Endothelial cell of umbilical vein (primary cell): ENCODE measurements at regions not wholly inside any gene's neighbourhood (a gene's known extent, or its start where the extent isn't known, plus 50 kb on each side); places are given as distances from the start of the nearest gene placed in this dataset.

Experiments
- BruUV-seq: library from RNA; stranded (reverse); fragments of 400-500 nt; replicated peaks from 2 replicates; lab custom pipeline; 2021; lab: Mats Ljungman, UMichigan
- CTCF ChIA-PET: fragments of 300-600, 350-600 bp; sonication (Branson Sonifier 250); formaldehyde crosslinking; loops from one replicate; lab custom pipeline; 2021; ENCODE audit warnings: antibody characterized with exemption, inconsistent platforms; lab: Charles Lee
- POLR2A ChIA-PET: fragments of 300-600, 350-600 bp; sonication (Branson Sonifier 250); formaldehyde crosslinking; loops from one replicate; lab custom pipeline; 2021; ENCODE audit warnings: antibody characterized with exemption, inconsistent platforms; lab: Charles Lee
- DNase-seq: peaks from one replicate; pipeline ENCODE4 v3.0.0-alpha.2; 2011; ENCODE audit warnings: low read depth, low spot score
- FAIRE-seq: peaks from 2 replicates; lab custom pipeline; 2011; peaks lifted over from hg19 to GRCh38; lab: Jason Lieb, UNC
- H2AFZ ChIP-seq: 2 replicates; pipeline ENCODE4 v1.6.0; 2012; ENCODE audit warnings: low read depth, low read length, control low read depth, inconsistent platforms
- H3K27ac ChIP-seq: 2 replicates; pipeline ENCODE4 v1.5.1; 2011; ENCODE audit warnings: low read depth, mild to moderate bottlenecking, control low read depth, low read length, moderate library complexity; ENCODE audit not compliant: insufficient read depth
- H3K27me3 ChIP-seq, 2 experiments: 2 replicates each; pipeline versions ENCODE4 v1.6.0 to v1.6.1; 2011; ENCODE audit warnings: low read length in 2 of 2, mixed read lengths in 1 of 2; ENCODE audit not compliant: control insufficient read depth in 2 of 2, insufficient read depth in 2 of 2
- H3K36me3 ChIP-seq, 2 experiments: 2 replicates in 1 of 2; 3 replicates in 1 of 2; pipeline ENCODE4 v1.5.1; 2011; ENCODE audit warnings: low read length in 2 of 2, mild to moderate bottlenecking in 1 of 2, moderate library complexity in 1 of 2; ENCODE audit not compliant: control insufficient read depth in 2 of 2, insufficient read depth in 2 of 2; ENCODE audit errors: extremely low read depth in 1 of 2
- H3K4me1 ChIP-seq: 3 replicates; pipeline ENCODE4 v1.5.1; 2011; ENCODE audit warnings: mild to moderate bottlenecking, low read length; ENCODE audit not compliant: control insufficient read depth, insufficient read depth; ENCODE audit errors: extremely low read depth
- H3K4me2 ChIP-seq: 2 replicates; pipeline ENCODE4 v1.6.1; 2011; ENCODE audit warnings: low read length, control low read depth, mixed read lengths; ENCODE audit not compliant: insufficient read depth
- H3K4me3 ChIP-seq, 3 experiments: fragments of 200-600 bp in 1 of 3; sonication (generic), shearing (Covaris generic) in 1 of 3; replicated peaks in 1 of 3; 2 replicates each; pipeline ENCODE4 v1.5.1; 2011 to 2016; ENCODE audit warnings: control low read depth in 3 of 3, low read length in 3 of 3, mild to moderate bottlenecking in 2 of 3, inconsistent platforms in 1 of 3, low read depth in 1 of 3, moderate library complexity in 1 of 3; ENCODE audit not compliant: insufficient read depth in 1 of 3
- H3K79me2 ChIP-seq: 2 replicates; pipeline ENCODE4 v1.6.0; 2012; ENCODE audit warnings: low read length, inconsistent platforms; ENCODE audit not compliant: control insufficient read depth, insufficient read depth
- H3K9ac ChIP-seq: replicated peaks from 2 replicates; pipeline ENCODE3; 2011; ENCODE audit warnings: low read length, control low read depth; ENCODE audit not compliant: insufficient read depth; ENCODE audit errors: extremely low read depth
- H3K9me1 ChIP-seq: replicated peaks from 3 replicates; pipeline ENCODE4 v1.6.0; 2011; ENCODE audit warnings: mild to moderate bottlenecking, low read length; ENCODE audit not compliant: control insufficient read depth, insufficient read depth; ENCODE audit errors: extremely low read depth
- H3K9me3 ChIP-seq: replicated peaks from 2 replicates; pipeline ENCODE4 v1.5.1; 2012; ENCODE audit warnings: low read length, inconsistent platforms; ENCODE audit not compliant: control insufficient read depth, insufficient read depth
- H4K20me1 ChIP-seq: replicated peaks from 2 replicates; pipeline ENCODE3; 2011; ENCODE audit warnings: mild to moderate bottlenecking, low read length; ENCODE audit not compliant: control insufficient read depth, insufficient read depth; ENCODE audit errors: extremely low read depth
- CTCF ChIP-seq, 2 donors: IDR thresholded peaks; 1 replicate in 1 of 2; 2 replicates in 1 of 2; pipeline ENCODE4 v1.5.1; 2011; ENCODE audit warnings: low read length in 2 of 2, mild to moderate bottlenecking in 2 of 2, moderate library complexity in 2 of 2, control low read depth in 1 of 2, inconsistent platforms in 1 of 2, low read depth in 1 of 2; ENCODE audit not compliant: insufficient read depth in 1 of 2; ENCODE audit errors: extremely low read depth in 1 of 2
- EZH2 ChIP-seq: IDR thresholded peaks from 2 replicates; pipeline ENCODE4 v1.6.1; 2012; ENCODE audit warnings: borderline replicate concordance, low read depth, mild to moderate bottlenecking, moderate library complexity, low read length, inconsistent platforms; ENCODE audit not compliant: severe bottlenecking
- FOS ChIP-seq: IDR thresholded peaks from 2 replicates; pipeline ENCODE4 v1.6.1; 2011; ENCODE audit warnings: mild to moderate bottlenecking, low read length, moderate library complexity, borderline replicate concordance; ENCODE audit not compliant: insufficient read depth
- GATA2 ChIP-seq: IDR thresholded peaks from 2 replicates; pipeline ENCODE4 v1.7.0; 2011; ENCODE audit warnings: low read depth, mild to moderate bottlenecking, moderate library complexity, mixed read lengths, low read length; ENCODE audit not compliant: insufficient read length, insufficient read depth
- JUN ChIP-seq: IDR thresholded peaks from 2 replicates; pipeline ENCODE4 v1.6.1; 2011; ENCODE audit warnings: borderline replicate concordance, low read depth; ENCODE audit not compliant: insufficient read length, insufficient read depth
- MAX ChIP-seq: IDR thresholded peaks from 2 replicates; pipeline ENCODE4 v1.6.1; 2011; ENCODE audit not compliant: insufficient read depth, insufficient read length
- MYC ChIP-seq: IDR thresholded peaks from one replicate; pipeline ENCODE4 v1.6.1; 2011; ENCODE audit warnings: mild to moderate bottlenecking, low read depth, low read length
- POLR2A ChIP-seq: IDR thresholded peaks from 2 replicates; pipeline ENCODE4 v1.6.1; 2012; ENCODE audit warnings: low read depth, mild to moderate bottlenecking, control low read depth, low read length
- POLR2AphosphoS5 ChIP-seq: IDR thresholded peaks from 2 replicates; pipeline ENCODE4 v1.6.1; 2012; ENCODE audit warnings: low read depth, mild to moderate bottlenecking, control low read depth, low read length, moderate library complexity; ENCODE audit not compliant: insufficient read depth
- dilution Hi-C: fragments of 300-500 bp; cut with MboI; formaldehyde crosslinking; loops from one replicate; pipeline ENCODE4 v1.15.0; 2019; ENCODE audit warnings: low sequenced_read_pairs; ENCODE audit not compliant: extremely low pct_ligation_motif_present
- intact Hi-C: fragments of 100-400 bp; cut with micrococcal nuclease; formaldehyde crosslinking; loops from one replicate; pipeline ENCODE4 v1.10.0; 2022

GRCh38 chr15:87728998-87729397 is 527.5 kb downstream of the NTRK3 start:
- BruUV-seq, result no TSS peak
- no peak for FAIRE-seq
- H3K4me1 ChIP-seq, result no peaks in the 10 kb centered on the region
- H3K9me3 ChIP-seq, result no peaks in the 10 kb centered on the region
- no peak overlapping the region for H2AFZ ChIP-seq
- H3K27me3 ChIP-seq, result no peaks in the 10 kb centered on the region
- dilution Hi-C loops, result no loop called here
- no peak overlapping the region for H3K9ac ChIP-seq
- DNase-seq, result no peak
- intact Hi-C loops, result no loop called here
- H3K36me3 ChIP-seq, result no peaks in the 10 kb centered on the region
- no peak overlapping the region for H3K4me3 ChIP-seq
- POLR2A ChIA-PET, result no interaction called here
- CTCF ChIA-PET, result no interaction called here
- H4K20me1 ChIP-seq, result no peaks in the 10 kb centered on the region
- no peak overlapping the region for H3K27ac ChIP-seq
- no peaks in the 10 kb centered on the region for H3K9me1 ChIP-seq
- H3K79me2 ChIP-seq, result no peaks in the 10 kb centered on the region
- H3K4me2 ChIP-seq, result no peak overlapping the region
- TF ChIP-seq MYC, result no peak
- no peak for TF ChIP-seq GATA2
- no peak for TF ChIP-seq FOS
- TF ChIP-seq POLR2A, result no peak
- no peak for TF ChIP-seq MAX
- no peak for TF ChIP-seq JUN
- TF ChIP-seq EZH2, result no peak
- no peak for TF ChIP-seq CTCF (IDR thresholded peaks at IDR 0.05; ENCODE audit: extremely low read depth in 1 of 2, insufficient read depth in 1 of 2, low read depth in 1 of 2, low read length in 2 of 2)
- TF ChIP-seq POLR2AphosphoS5, result no peak
